ENCODE measurements at regions not wholly inside any gene's neighbourhood (a gene's known extent, or its start where the extent isn't known, plus 50 kb on each side); places are given as distances from the start of the nearest gene placed in this dataset.

GRCh38 chr3:194755671-194756459 is 70.2 kb downstream of the FAM43A start:
- TF ChIP-seq CTCF (conservative IDR thresholded peaks at IDR 0.05; ENCODE audit: low read depth, low read length) (no peak), EZH2 (IDR thresholded peaks at IDR 0.05; ENCODE audit: borderline replicate concordance, low read depth, low read length, poor library complexity, severe bottlenecking) (no peak)
